Ramos (cell line): ENCODE measurements at regions not wholly inside any gene's neighbourhood (a gene's known extent, or its start where the extent isn't known, plus 50 kb on each side); places are given as distances from the start of the nearest gene placed in this dataset.

Experiments used
- in situ Hi-C: fragments of 300-500 bp; cut with MboI; formaldehyde crosslinking; loops from one replicate; pipeline ENCODE4 v1.14.3; 2022; ENCODE audit warnings: low sequenced_read_pairs; ENCODE audit not compliant: unreplicated experiment

- in situ Hi-C loops, result no loop called here
These were observed 167.6 kb upstream of the ADAMTS5 start for GRCh38 chr21:27134516-27134915.

DNA sequence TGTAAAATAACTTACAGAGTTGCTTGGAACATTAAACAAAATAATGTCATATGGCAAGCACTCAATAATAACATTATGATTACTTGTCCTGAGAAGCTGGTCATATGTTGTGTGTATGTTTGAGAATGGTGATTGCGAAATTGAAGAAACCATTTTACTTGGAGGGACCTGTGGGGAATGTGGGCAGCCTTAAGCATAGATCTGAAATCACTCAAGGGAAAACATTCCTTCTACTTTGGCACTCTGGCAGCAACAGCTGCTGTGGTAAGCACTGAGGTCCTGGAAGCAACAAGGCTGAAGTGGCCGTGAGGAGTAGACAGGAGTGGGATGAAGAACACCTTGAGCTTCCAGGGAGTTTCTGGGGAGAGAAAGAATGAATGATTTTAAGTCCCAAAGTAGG is 165.4 kb upstream of the ADAMTS5 start:
- in situ Hi-C loops, result no loop called here

- in situ Hi-C loops, result no loop called here
These were observed 163.3 kb upstream of the ADAMTS5 start for GRCh38 chr21:27130154-27130553.

DNA sequence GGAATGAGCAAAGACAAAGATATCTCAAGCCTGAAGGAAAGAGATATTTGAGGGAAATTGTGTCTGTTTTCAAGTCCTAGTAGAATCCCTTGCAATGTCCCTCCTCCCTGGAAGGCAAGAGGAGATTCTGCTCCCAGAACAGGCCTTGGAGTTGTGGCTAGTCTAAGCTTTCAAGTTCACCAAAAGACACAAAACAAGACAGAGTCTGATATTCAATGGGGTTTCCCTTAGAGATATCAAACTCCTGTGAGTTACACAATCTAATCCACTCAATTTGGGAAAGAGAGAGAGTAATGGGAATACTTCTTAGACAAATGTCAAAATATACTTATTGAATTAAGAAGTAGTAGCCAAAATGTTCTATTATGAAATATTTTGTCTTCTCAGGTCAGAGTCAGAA is 162.8 kb upstream of the ADAMTS5 start:
- in situ Hi-C loops, result no loop called here

DNA sequence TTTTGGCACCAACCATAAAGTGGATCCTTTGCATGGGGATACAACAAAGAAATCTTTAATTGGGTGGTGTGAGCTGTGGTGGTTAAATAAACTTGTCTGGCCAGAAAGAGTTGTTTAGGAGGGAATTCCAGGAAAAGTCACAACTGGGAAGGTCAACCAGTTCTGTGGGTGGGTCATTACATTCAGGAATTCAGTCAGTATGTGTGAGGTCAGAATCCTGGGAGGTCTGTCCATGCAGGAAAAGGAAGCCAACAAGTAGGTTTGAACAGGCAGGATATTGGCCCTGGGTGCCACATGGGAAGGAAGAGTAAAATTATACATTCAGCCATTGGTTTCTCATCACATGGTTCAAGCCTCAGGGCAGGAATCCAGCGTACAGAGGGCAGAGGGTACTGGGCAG is 162.3 kb upstream of the ADAMTS5 start:
- in situ Hi-C loops, result no loop called here

DNA sequence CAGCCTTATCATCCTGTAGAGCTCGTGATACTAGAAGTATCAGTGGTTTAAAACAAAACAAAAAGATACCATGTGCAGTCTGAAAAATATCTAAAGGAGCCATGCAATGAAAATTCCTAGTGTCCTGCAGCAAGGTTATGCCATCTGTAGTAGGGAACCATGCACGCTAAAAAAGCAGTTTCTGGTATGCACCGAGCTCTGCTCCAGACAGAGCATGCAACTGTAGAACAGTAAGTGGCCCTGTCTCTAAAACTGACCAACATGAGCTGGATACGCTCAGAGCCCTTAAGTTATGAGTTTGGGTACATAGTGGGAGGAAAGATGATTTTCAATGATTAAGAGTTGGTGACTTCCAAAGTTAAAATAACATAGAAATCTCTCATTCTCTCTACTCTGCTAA is 159.3 kb upstream of the ADAMTS5 start:
- in situ Hi-C loops, result no loop called here

DNA sequence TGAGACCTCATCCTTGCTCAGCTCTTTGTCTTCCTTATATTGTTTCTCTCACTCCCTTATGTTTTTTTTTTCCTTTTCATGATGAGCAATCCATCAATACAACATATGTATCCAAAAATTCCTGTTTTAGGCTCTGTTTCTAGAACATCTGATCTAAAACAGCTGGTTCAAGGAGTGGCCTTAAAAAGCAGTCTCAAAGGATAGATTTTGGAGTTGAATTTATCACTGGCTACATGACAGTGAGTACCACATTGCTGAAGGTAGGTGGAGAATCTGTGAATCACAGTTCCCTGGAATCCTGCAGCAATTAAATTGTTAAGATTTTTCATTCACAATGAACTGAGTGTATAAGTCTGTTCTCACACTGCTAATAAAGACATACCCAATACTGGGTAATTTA is 155.8 kb upstream of the ADAMTS5 start:
- in situ Hi-C loops, result no loop called here

- in situ Hi-C loops, result no loop called here
These were observed 147.2 kb upstream of the ADAMTS5 start for GRCh38 chr21:27114111-27114510.

DNA sequence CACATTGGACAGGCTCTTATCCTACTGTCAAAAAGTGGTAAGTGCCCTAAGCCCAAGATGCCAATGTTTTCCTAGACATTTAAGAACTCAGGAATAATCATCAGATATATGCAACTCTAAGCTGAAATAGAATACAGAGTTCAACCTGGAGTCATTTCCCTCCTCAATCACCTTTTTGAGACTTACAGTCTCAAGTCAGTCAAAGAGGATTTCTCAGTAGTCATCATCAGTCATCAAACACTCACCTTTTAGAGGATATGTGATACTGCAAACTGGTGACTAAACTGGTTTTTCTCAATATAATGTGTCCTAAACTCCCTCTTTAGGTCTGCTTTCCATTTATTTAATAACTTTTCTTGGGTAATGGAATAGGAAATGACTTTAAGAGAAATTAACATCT is 145.3 kb upstream of the ADAMTS5 start:
- in situ Hi-C loops, result no loop called here

GRCh38 chr21:27110956-27111355 is 144.1 kb upstream of the ADAMTS5 start:
- in situ Hi-C loops, result no loop called here

- in situ Hi-C loops, result no loop called here
These were observed 141.8 kb upstream of the ADAMTS5 start for GRCh38 chr21:27108701-27109100.

DNA sequence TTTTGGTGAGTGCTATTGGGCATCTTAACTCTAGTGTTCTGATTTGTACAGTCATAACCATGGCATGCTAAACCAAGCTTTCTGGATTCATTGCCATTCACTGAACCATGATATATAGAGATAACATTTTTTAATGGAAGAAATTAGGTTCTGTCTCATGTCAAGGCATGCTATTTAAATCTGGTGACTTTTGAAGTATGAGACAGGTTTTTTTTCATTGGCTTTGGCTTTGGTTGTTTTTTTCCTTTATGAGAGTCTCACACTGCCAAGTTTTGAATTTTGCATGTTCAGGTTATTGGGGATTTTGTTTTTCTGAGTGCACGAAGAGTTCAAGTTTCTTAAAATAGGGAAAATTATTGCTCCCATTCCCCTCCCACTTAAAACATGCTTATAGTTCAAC is 141.3 kb upstream of the ADAMTS5 start:
- in situ Hi-C loops, result no loop called here

DNA sequence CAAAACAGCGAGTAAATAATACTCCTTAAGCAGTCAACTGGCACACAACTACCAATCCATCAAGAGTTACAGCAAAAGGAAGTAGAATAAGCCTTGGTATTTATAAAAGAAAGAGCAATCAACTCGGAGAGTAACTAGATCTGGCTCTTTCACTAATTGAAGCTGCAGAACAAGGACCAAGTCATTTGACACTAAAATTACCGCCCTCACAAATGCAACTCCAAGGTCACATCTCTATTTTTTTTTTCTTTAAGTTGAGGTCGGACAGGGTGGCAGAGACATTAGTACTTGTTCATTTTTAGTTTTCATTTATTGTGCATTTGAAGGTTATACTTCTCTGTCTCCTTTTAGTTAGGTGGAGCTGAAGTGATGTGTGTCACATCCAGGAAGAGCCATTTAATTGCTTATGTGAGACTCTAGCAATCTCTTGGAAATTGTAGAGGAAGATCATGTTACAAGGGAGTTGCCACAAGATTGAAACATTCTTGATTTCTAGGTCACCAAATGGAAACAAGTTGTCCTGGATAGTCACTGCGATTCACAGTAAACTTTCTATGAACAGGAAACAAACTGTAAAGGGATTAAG is 138.1 kb upstream of the ADAMTS5 start:
- in situ Hi-C loops, result no loop called here

GRCh38 chr21:27103768-27104167 is 136.9 kb upstream of the ADAMTS5 start:
- in situ Hi-C loops, result no loop called here

- in situ Hi-C loops, result no loop called here
These were observed 134.6 kb upstream of the ADAMTS5 start for GRCh38 chr21:27101523-27101922.

DNA sequence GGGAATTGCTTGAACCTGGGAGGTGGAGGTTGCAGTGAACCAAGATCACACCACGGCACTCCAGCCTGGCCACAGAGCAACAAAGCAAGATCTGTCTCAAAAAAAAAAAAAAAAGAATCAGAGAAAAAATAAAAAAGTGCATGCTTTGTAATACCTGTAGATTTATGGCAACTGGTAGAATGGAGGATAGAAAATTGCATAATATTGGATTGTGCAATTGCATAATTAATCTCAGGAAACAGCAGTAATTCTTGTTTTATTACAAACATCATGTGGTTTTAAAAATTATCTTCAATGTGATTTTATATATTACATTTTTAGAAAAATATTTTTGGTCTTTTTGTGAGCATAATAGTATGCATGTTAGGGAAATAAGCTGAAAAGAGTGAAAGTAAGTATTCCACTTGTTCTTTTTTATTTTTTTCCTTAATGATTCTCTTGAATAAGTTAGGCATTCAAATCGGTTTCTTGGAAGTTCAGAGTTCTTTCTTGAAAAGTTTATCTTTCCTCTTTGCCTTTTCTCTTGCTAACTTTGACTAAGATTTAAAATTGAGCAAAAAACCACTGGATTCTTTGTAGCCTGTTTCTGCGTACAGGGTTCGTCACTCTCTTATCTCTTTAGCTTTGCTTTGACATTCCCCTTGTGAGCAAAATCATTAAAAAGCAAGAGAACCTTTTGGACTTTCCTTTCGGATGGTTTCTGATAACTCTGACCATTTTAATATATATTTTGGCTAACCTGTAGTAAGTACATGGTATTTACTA is 127.5 kb upstream of the ADAMTS5 start:
- in situ Hi-C loops, result no loop called here

- in situ Hi-C loops, result no loop called here
These were observed 119.7 kb upstream of the ADAMTS5 start for GRCh38 chr21:27086630-27087029.

- in situ Hi-C loops, result no loop called here
These were observed 119.3 kb upstream of the ADAMTS5 start for GRCh38 chr21:27086186-27086585.

- in situ Hi-C loops, result no loop called here
These were observed 118.5 kb upstream of the ADAMTS5 start for GRCh38 chr21:27085387-27085786.

- in situ Hi-C loops, result no loop called here
These were observed 116.3 kb upstream of the ADAMTS5 start for GRCh38 chr21:27083144-27083543.

DNA sequence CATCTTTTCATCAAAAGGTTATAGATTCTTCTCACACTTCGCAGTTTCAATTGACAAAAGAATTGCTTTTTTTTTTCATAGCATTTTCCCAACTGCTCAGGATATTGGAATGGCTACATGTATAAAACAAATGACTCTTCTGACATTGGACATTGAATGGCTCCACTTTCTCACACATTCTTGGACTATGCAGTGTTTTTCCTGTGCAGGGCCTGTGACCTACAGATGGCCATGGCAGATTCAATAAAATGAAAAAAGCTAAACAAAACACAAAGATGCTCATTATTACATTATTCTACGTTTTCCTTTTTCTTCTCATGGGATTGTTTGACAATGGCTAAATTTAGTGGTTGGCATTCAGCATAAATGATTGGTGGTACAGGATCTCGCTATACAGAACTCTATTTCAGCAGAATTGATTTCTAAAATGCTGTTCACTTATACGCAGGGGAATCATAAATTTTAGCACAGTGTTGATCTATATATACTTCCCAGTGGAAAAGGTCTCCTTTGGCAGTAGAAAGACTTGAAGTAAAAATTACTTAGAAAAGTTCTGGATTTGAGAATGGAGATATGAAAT is 115.6 kb upstream of the ADAMTS5 start:
- in situ Hi-C loops, result no loop called here
